Left lung (tissue), 4 donors: ENCODE measurements at regions not wholly inside any gene's neighbourhood (a gene's known extent, or its start where the extent isn't known, plus 50 kb on each side); places are given as distances from the start of the nearest gene placed in this dataset.

Experiments used
- ATAC-seq: fragments of 200-7000 bp; cut with Tn5 transposase; one replicate; pipeline ENCODE4 v1.9.1; 2020; ENCODE audit warnings: moderate library complexity
- DNase-seq, 4 donors: peaks; one replicate each; pipeline ENCODE4 v3.0.0-alpha.2; 2013 to 2020
- H3K27ac ChIP-seq, 2 donors: fragments of 200-600 bp; sonication (generic) in 1 of 2; one replicate each; pipeline versions ENCODE4 v1.5.0 to v1.8.0; 2020 to 2021
- H3K27me3 ChIP-seq, 2 donors: fragments of 200-600 bp; sonication (generic) in 1 of 2; one replicate each; pipeline versions ENCODE4 v1.5.0 to v1.8.0; 2020 to 2021
- H3K36me3 ChIP-seq, 2 donors: fragments of 200-600 bp; sonication (generic) in 1 of 2; one replicate each; pipeline versions ENCODE4 v1.5.0 to v1.8.0; 2020 to 2021
- H3K4me1 ChIP-seq, 2 donors: fragments of 200-600 bp; one replicate each; pipeline ENCODE4 v1.8.0; 2021
- H3K4me3 ChIP-seq, 2 donors: fragments of 200-600 bp; sonication (generic) in 1 of 2; one replicate each; pipeline versions ENCODE4 v1.5.0 to v1.8.0; 2020 to 2021; ENCODE audit warnings: mild to moderate bottlenecking in 1 of 2
- H3K9me3 ChIP-seq, 2 donors: fragments of 200-600 bp; sonication (generic) in 1 of 2; one replicate each; pipeline versions ENCODE4 v1.5.0 to v1.8.0; 2020 to 2021
- intact Hi-C, 2 donors: fragments of 100-400 bp; cut with DNase I; formaldehyde crosslinking; loops; one replicate each; pipeline versions ENCODE4 v1.11.2 to v1.14.2; 2022
- TF ChIP-seq, protein P1 (sequence below), 2 donors: fragments of 200-600 bp; sonication (generic) in 1 of 2; IDR thresholded peaks; one replicate each; pipeline versions ENCODE4 v1.5.0 to v1.8.0; 2021; ENCODE audit warnings: antibody characterized with exemption in 2 of 2
- donor health status: DM: no; HTN: yes; CAD: no.
- donor health status: DM: no; HTN: no; CAD: no.

DNA sequence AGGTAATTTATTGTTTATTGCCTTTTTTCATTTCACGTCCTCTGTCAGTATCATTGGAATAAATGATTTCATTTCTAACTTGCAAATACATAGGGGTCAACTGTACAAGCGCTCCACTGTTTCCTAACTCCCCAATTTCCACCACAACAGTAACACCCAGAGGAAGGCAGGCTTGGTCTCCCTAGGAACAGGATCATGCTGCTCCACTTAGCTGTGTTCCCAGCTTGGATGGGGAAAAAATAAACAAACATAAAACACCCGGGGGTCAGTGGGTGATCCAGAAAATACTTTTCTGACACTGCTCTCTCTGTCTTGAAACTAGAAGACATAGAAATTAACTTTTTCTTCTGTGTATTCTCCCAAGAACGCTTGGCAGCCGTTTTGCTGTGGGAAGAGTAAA lies 772.5 kb downstream of the TRIML1 start:
- DNase-seq, result no peak
- Histone ChIP-seq H3K36me3 (no peaks in the 10 kb centered on the region), H3K27ac (no peak overlapping the region), H3K9me3 (peaks cover 0 to 11% of the 10 kb centered on the region in 2 donors), H3K4me1 (no peaks in the 10 kb centered on the region), H3K27me3 (no peaks in the 10 kb centered on the region), H3K4me3 (no peak overlapping the region)
- TF ChIP-seq, protein P1, sequence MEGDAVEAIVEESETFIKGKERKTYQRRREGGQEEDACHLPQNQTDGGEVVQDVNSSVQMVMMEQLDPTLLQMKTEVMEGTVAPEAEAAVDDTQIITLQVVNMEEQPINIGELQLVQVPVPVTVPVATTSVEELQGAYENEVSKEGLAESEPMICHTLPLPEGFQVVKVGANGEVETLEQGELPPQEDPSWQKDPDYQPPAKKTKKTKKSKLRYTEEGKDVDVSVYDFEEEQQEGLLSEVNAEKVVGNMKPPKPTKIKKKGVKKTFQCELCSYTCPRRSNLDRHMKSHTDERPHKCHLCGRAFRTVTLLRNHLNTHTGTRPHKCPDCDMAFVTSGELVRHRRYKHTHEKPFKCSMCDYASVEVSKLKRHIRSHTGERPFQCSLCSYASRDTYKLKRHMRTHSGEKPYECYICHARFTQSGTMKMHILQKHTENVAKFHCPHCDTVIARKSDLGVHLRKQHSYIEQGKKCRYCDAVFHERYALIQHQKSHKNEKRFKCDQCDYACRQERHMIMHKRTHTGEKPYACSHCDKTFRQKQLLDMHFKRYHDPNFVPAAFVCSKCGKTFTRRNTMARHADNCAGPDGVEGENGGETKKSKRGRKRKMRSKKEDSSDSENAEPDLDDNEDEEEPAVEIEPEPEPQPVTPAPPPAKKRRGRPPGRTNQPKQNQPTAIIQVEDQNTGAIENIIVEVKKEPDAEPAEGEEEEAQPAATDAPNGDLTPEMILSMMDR (IDR thresholded peaks at IDR 0.05), result no peak
- intact Hi-C loops, result no loop called here
- no peak for ATAC-seq

DNA sequence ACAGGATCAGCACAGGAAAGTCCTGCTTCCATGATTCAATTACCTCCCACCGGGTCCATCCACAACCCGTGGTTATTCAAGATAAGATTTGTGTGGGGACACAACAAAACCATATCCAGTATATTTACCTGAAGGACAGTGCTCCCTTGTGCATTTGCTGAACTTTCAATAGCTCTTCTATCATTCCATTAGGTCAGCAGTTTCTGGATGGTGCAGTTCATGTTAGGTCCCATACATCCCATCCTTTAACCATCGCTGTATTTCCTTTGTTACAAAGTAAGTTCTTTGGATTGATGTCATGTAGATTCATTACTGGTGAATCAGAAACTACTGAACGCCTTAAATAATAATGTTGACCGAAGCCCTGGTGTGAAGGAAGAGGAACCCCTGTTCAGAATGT lies 775.9 kb downstream of the TRIML1 start:
- intact Hi-C loops, result no loop called here
- no peaks in the 10 kb centered on the region for H3K36me3 ChIP-seq
- H3K27ac ChIP-seq, result no peak overlapping the region
- no peak overlapping the region for H3K4me3 ChIP-seq
- H3K4me1 ChIP-seq, result no peaks in the 10 kb centered on the region
- peaks cover 0 to 23% of the 10 kb centered on the region in 2 donors for H3K9me3 ChIP-seq
- no peak for ATAC-seq
- TF ChIP-seq, protein P1 (IDR thresholded peaks at IDR 0.05), result no peak
- no peaks in the 10 kb centered on the region for H3K27me3 ChIP-seq
- no peak for DNase-seq

DNA sequence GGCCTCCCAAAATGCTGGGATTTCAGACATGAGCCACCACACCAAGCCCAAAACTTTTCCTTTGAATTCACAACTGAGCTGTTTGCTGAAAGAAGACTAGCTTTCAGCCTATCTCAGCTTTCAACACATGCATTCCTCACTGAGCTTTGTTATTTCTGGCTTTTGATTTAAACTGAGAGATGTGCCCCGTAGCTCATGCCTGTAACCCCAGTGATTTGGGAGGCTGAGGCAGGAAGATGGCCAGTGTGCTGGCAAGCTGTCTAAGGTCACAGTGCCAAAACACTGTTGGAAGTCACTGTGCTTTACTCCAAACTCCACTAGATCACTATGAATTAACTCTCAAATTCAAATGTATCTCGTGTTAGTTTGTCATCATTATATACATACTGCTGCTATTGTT lies 779.5 kb downstream of the TRIML1 start:
- no peak for ATAC-seq
- no peaks in the 10 kb centered on the region for H3K27me3 ChIP-seq

DNA sequence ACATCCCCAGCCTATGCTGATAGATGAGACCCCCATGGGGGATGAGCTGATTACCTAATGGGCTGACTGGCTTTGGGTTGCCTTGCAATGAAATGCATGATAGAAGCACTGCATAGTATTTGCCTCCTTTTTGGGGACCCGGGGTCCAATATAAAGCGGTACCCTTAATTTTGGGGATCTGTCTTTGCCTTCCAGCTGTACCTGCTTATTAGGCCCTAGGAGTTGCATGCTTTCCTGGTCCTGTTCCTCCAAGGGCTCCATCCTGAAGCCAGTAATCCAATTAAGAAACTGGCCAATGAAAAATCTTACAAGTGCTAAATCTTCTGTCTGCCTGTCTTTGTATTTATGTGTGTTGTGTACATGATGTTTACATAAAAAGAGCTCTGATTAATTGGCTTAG lies 791.6 kb downstream of the TRIML1 start:
- ATAC-seq, result no peak
- Histone ChIP-seq H3K27me3 (no peaks in the 10 kb centered on the region), H3K9me3 (peaks cover 0 to 23% of the 10 kb centered on the region in 2 donors), H3K4me1 (no peaks in the 10 kb centered on the region), H3K27ac (no peak overlapping the region), H3K36me3 (no peaks in the 10 kb centered on the region), H3K4me3 (no peak overlapping the region)
- TF ChIP-seq, protein P1 (IDR thresholded peaks at IDR 0.05), result no peak
- intact Hi-C loops, result no loop called here
- DNase-seq, result no peak

More for the DNA sequence above, 779.5 kb downstream of the TRIML1 start:
- no peaks in the 10 kb centered on the region for H3K36me3 ChIP-seq
- intact Hi-C loops, result no loop called here
- TF ChIP-seq, protein P1 (IDR thresholded peaks at IDR 0.05), result no peak
- no peak overlapping the region for H3K27ac ChIP-seq
- peaks cover 0 to 32% of the 10 kb centered on the region in 2 donors for H3K9me3 ChIP-seq
- DNase-seq, result no peak
- H3K4me3 ChIP-seq, result no peak overlapping the region
- H3K4me1 ChIP-seq, result no peaks in the 10 kb centered on the region

DNA sequence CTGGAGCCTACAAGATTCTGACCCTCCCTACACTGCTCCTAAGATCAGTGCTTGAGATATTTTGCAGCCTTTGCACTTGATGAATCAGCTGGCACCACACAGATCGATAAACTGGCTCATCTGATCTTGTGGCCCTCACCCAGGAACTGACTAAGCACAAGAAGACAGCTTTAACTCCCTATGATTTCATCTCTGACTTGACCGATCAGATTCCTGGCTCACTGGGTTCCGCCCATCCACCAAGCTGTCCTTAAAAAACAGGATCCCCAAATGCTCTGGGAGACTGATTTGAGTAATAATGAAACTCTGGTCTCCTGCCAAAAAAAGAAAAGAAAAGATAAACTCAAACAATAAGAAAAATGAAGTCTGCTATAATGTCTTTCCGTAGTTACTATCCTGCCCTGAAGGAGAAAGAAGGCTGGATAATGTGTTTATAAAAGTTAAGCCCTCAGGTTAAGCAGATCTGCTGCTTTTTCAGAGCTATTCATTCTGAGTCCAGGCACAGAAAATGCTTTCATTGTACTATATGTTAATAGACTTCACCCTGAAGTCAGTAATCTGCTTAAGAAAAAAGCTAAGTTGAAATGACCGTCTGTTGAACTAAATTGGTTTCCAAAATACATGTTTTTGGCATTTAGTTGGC lies 795.2 kb downstream of the TRIML1 start:
- intact Hi-C loops, result no loop called here
- TF ChIP-seq, protein P1 (IDR thresholded peaks at IDR 0.05), result no peak

More for the DNA sequence above, 795.2 kb downstream of the TRIML1 start:
- Histone ChIP-seq H3K27ac (no peak overlapping the region), H3K4me1 (no peaks in the 10 kb centered on the region), H3K36me3 (no peaks in the 10 kb centered on the region), H3K4me3 (no peak overlapping the region), H3K27me3 (no peaks in the 10 kb centered on the region), H3K9me3 (peaks cover 0 to 22% of the 10 kb centered on the region in 2 donors)
- no peak for DNase-seq
- no peak for ATAC-seq
